GM18520 (cell line): ENCODE measurements at regions not wholly inside any gene's neighbourhood (a gene's known extent, or its start where the extent isn't known, plus 50 kb on each side); places are given as distances from the start of the nearest gene placed in this dataset.

ENCODE experiments used
- ATAC-seq: cut with Tn5 transposase; IDR thresholded peaks from one replicate; pipeline ENCODE4 v1.9.1; 2021; ENCODE audit not compliant: unreplicated experiment

GRCh38 chr2:157125685-157126084, 131.8 kb upstream of the GALNT5 start:
- no peak for ATAC-seq

GRCh38 chr2:157127249-157128012, 130.1 kb upstream of the GALNT5 start:
- no peak for ATAC-seq

- no peak for ATAC-seq
These were observed 113.6 kb upstream of the GALNT5 start for GRCh38 chr2:157143901-157144300.

- ATAC-seq, result no peak
These were observed 108.2 kb upstream of the GALNT5 start for GRCh38 chr2:157149270-157149669.

- ATAC-seq, result peak; percentile 87
These were observed 106.8 kb upstream of the GALNT5 start for GRCh38 chr2:157150747-157151146.

GRCh38 chr2:157152362-157152761, 105.1 kb upstream of the GALNT5 start:
- no peak for ATAC-seq

- no peak for ATAC-seq
These were observed 101.5 kb upstream of the GALNT5 start for GRCh38 chr2:157155992-157156391.

GRCh38 chr2:157158111-157158510, 99.4 kb upstream of the GALNT5 start:
- ATAC-seq, result no peak

GRCh38 chr2:157159221-157159934, 98.1 kb upstream of the GALNT5 start:
- ATAC-seq, result no peak

GRCh38 chr2:157160111-157160510, 97.4 kb upstream of the GALNT5 start:
- ATAC-seq, result no peak

GRCh38 chr2:157164370-157164769, 93.1 kb upstream of the GALNT5 start:
- no peak for ATAC-seq

GRCh38 chr2:157164891-157165290, 92.6 kb upstream of the GALNT5 start:
- no peak for ATAC-seq

GRCh38 chr2:157168501-157168900, 89.0 kb upstream of the GALNT5 start:
- ATAC-seq, result no peak

- no peak for ATAC-seq
These were observed 87.6 kb upstream of the GALNT5 start for GRCh38 chr2:157169889-157170288.

- ATAC-seq, result no peak
These were observed 87.2 kb upstream of the GALNT5 start for GRCh38 chr2:157170299-157170698.

GRCh38 chr2:157172239-157172638, 85.3 kb upstream of the GALNT5 start:
- ATAC-seq, result no peak

- ATAC-seq, result no peak
These were observed 84.5 kb upstream of the GALNT5 start for GRCh38 chr2:157172866-157173578.

GRCh38 chr2:157173740-157174184, 83.7 kb upstream of the GALNT5 start:
- no peak for ATAC-seq

- ATAC-seq, result no peak
These were observed 83.2 kb upstream of the GALNT5 start for GRCh38 chr2:157174321-157174720.

GRCh38 chr2:157176602-157177001, 80.9 kb upstream of the GALNT5 start:
- ATAC-seq, result no peak

GRCh38 chr2:157178874-157179273, 78.6 kb upstream of the GALNT5 start:
- no peak for ATAC-seq
